ENCODE measurements at regions not wholly inside any gene's neighbourhood (a gene's known extent, or its start where the extent isn't known, plus 50 kb on each side); places are given as distances from the start of the nearest gene placed in this dataset.

DNA sequence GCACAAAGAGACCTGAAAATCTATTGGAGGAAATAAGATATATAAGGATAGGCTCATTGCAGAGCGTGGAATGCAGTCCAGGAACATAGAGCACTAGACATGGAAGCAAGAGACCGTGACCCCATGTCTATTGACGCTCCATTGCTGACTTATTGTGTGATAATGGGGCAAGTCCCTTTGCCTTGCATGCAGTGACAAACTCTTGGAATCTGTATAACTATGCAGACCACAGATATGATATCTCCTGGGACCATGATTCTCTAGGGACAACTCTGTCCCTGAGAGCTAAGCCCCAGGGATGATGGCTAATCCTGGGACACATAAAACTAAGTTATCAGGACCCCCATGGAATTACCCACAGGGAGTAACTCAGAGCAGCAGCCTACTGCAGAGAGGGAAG, 73.1 kb upstream of the PRDX6 start:
- H3K27ac ChIP-seq (ENCODE audit: low read length), result no peak overlapping the region
- H3K4me1 ChIP-seq (ENCODE audit: control insufficient read depth, insufficient read depth, low read length), result peaks cover 14% of the 10 kb centered on the region
- ATAC-seq, result no peak
- WGBS (ENCODE audit: insufficient coverage), result 94% methylated on average over 3 of the region's 3 CpGs
- no peaks in the 10 kb centered on the region for H3K9me3 ChIP-seq (ENCODE audit: control insufficient read depth, insufficient read depth, low read length)
- Mint-ChIP-seq H3K36me3 (no peaks in the 10 kb centered on the region), H3K27me3 (ENCODE audit: low read depth in 2 of 2) (peaks cover 0 to 4% of the 10 kb centered on the region in 2 donors), H3K4me3 (no peak overlapping the region), H3K27ac (no peak overlapping the region), H3K9me3 (no peaks in the 10 kb centered on the region), H3K4me1 (peaks cover 11% of the 10 kb centered on the region in 2 donors)
- no peaks in the 10 kb centered on the region for H3K27me3 ChIP-seq (ENCODE audit: control insufficient read depth, insufficient read depth, low read length)
- no peak overlapping the region for H3K4me3 ChIP-seq (ENCODE audit: low read length)
- TF ChIP-seq, protein P1, sequence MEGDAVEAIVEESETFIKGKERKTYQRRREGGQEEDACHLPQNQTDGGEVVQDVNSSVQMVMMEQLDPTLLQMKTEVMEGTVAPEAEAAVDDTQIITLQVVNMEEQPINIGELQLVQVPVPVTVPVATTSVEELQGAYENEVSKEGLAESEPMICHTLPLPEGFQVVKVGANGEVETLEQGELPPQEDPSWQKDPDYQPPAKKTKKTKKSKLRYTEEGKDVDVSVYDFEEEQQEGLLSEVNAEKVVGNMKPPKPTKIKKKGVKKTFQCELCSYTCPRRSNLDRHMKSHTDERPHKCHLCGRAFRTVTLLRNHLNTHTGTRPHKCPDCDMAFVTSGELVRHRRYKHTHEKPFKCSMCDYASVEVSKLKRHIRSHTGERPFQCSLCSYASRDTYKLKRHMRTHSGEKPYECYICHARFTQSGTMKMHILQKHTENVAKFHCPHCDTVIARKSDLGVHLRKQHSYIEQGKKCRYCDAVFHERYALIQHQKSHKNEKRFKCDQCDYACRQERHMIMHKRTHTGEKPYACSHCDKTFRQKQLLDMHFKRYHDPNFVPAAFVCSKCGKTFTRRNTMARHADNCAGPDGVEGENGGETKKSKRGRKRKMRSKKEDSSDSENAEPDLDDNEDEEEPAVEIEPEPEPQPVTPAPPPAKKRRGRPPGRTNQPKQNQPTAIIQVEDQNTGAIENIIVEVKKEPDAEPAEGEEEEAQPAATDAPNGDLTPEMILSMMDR (IDR thresholded peaks at IDR 0.05), result no peak
- H3K36me3 ChIP-seq (ENCODE audit: control insufficient read depth, insufficient read depth, low read length), result no peaks in the 10 kb centered on the region
- intact Hi-C loops (cut with micrococcal nuclease), result no loop called here
- no peak for DNase-seq

DNA sequence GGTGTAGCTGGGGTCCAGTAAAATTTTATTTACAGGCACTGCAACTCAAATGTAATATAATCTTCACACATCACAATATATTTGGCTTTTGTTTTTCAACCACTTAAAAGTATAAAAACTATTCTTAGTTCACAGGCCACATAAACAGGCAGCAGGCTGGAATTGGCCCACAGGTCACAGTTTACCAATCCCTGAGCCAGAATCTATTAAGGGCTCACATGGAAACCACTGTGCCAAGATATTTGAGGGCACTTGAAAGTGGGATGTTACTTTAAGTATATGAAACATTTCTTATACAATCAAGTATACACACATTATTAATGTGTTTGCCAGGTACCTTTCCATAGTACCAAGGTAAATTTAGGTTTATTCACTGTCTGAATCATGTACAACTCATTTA, 71.9 kb upstream of the PRDX6 start:
- ATAC-seq (no peak), DNase-seq (no peak)
- Mint-ChIP-seq H3K4me3 (no peak overlapping the region), H3K36me3 (no peaks in the 10 kb centered on the region), H3K9me3 (no peaks in the 10 kb centered on the region), H3K27me3 (ENCODE audit: low read depth in 2 of 2) (peaks cover 0 to 4% of the 10 kb centered on the region in 2 donors), H3K4me1 (peaks cover 23 to 24% of the 10 kb centered on the region in 2 donors), H3K27ac (no peak overlapping the region)
- peaks cover 21% of the 10 kb centered on the region for H3K4me1 ChIP-seq (ENCODE audit: control insufficient read depth, insufficient read depth, low read length)
- H3K4me3 ChIP-seq (ENCODE audit: low read length), result no peak overlapping the region
- H3K27me3 ChIP-seq (ENCODE audit: control insufficient read depth, insufficient read depth, low read length), result no peaks in the 10 kb centered on the region
- no peaks in the 10 kb centered on the region for H3K9me3 ChIP-seq (ENCODE audit: control insufficient read depth, insufficient read depth, low read length)
- no peaks in the 10 kb centered on the region for H3K36me3 ChIP-seq (ENCODE audit: control insufficient read depth, insufficient read depth, low read length)
- intact Hi-C loops (cut with micrococcal nuclease), result no loop called here
- H3K27ac ChIP-seq (ENCODE audit: low read length), result no peak overlapping the region
- TF ChIP-seq, protein P1 (IDR thresholded peaks at IDR 0.05), result no peak

DNA sequence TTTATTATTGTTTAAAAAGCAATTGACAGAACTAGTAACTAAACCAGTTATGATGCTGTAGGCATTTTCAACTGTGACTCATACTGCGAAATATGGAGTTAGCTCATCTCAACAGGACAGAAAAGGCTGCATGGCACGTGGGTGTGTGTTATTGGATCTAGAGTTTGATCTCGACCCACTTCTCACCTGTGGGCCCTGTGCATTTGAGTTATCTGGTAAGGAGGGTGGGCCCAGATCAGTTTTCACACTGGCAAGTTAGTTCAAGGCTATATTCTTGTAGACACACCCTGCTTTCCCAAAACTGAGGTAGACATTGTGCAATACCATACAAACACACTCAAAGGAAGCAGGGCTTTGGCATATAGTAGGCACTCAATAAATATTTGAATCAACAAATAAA, 71.3 kb upstream of the PRDX6 start:
- Mint-ChIP-seq H3K4me3 (no peak overlapping the region), H3K36me3 (no peaks in the 10 kb centered on the region), H3K9me3 (no peaks in the 10 kb centered on the region), H3K4me1 (peaks cover 28 to 30% of the 10 kb centered on the region in 2 donors), H3K27me3 (ENCODE audit: low read depth in 2 of 2) (peaks cover 0 to 4% of the 10 kb centered on the region in 2 donors), H3K27ac (no peak overlapping the region)
- DNase-seq (no peak), ATAC-seq (no peak)
- WGBS (ENCODE audit: insufficient coverage), result 87% methylated on average over 3 of the region's 3 CpGs
- Histone ChIP-seq H3K27me3 (ENCODE audit: control insufficient read depth, insufficient read depth, low read length) (no peaks in the 10 kb centered on the region), H3K9me3 (ENCODE audit: control insufficient read depth, insufficient read depth, low read length) (no peaks in the 10 kb centered on the region), H3K27ac (ENCODE audit: low read length) (no peak overlapping the region), H3K36me3 (ENCODE audit: control insufficient read depth, insufficient read depth, low read length) (no peaks in the 10 kb centered on the region), H3K4me1 (ENCODE audit: control insufficient read depth, insufficient read depth, low read length) (peaks cover 26% of the 10 kb centered on the region), H3K4me3 (ENCODE audit: low read length) (no peak overlapping the region)
- TF ChIP-seq, protein P1 (IDR thresholded peaks at IDR 0.05), result no peak
- intact Hi-C loops (cut with micrococcal nuclease), result no loop called here

DNA sequence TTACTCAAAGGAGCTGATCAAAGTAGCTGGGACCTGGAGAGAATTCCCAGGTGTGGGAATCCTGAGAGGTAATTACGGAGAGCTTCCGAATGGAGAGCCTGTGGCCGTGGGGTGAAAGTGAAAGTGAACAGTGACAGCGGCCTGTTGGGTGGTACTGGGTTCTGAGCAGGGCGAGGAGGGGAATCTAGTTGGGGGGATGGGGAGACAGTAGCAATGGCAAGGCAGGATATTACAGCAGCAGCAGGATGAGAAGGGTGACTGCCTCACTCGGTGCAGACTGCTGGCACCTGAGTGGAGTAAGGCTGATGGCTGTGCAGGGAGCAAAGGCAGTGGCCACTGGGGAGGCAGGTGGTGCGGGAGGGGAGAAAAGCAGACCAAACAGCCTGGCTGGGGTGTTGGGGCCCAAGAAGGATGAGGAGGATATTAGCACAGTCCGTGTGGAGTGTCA, 70.3 kb upstream of the PRDX6 start:
- H3K36me3 Mint-ChIP-seq, result no peaks in the 10 kb centered on the region
- Histone ChIP-seq H3K27me3 (ENCODE audit: control insufficient read depth, insufficient read depth, low read length) (no peaks in the 10 kb centered on the region), H3K4me3 (ENCODE audit: low read length) (peak overlapping the region; percentile 16), H3K27ac (ENCODE audit: low read length) (no peak overlapping the region), H3K9me3 (ENCODE audit: control insufficient read depth, insufficient read depth, low read length) (no peaks in the 10 kb centered on the region), H3K36me3 (ENCODE audit: control insufficient read depth, insufficient read depth, low read length) (no peaks in the 10 kb centered on the region), H3K4me1 (ENCODE audit: control insufficient read depth, insufficient read depth, low read length) (peaks cover 36% of the 10 kb centered on the region)
- peaks cover 30 to 32% of the 10 kb centered on the region in 2 donors for H3K4me1 Mint-ChIP-seq
- H3K4me3 Mint-ChIP-seq, result peak overlapping the region; percentile 72
- TF ChIP-seq, protein P1 (IDR thresholded peaks at IDR 0.05), result no peak
- H3K27ac Mint-ChIP-seq, result peak overlapping the region in 1 of 2 donors; percentile 86
- 30% methylated on average over 8 of the region's 8 CpGs for WGBS (ENCODE audit: insufficient coverage)
- no peaks in the 10 kb centered on the region for H3K9me3 Mint-ChIP-seq
- intact Hi-C loops (cut with micrococcal nuclease), result no loop called here
- DNase-seq (peak in 1 of 2 donors; percentile 15), ATAC-seq (no peak)
- H3K27me3 Mint-ChIP-seq (ENCODE audit: low read depth in 2 of 2), result peaks cover 0 to 4% of the 10 kb centered on the region in 2 donors

All from natural killer cell (primary cell).